Osteoblast (primary cell): ENCODE measurements at regions not wholly inside any gene's neighbourhood (a gene's known extent, or its start where the extent isn't known, plus 50 kb on each side); places are given as distances from the start of the nearest gene placed in this dataset.
"Not testable (repeated sequence)": the region's sequence is repeated elsewhere in the genome, so short reads cannot be mapped to it uniquely, and the experiment has no call there.

Experiments used
- DNase-seq: peaks from one replicate; pipeline ENCODE4 v3.0.0; 2011; ENCODE audit warnings: low spot score, mixed read lengths; ENCODE audit not compliant: insufficient read length; ENCODE audit errors: missing footprints
- H2AFZ ChIP-seq: 2 replicates; pipeline ENCODE4 v1.6.0; 2011; ENCODE audit warnings: mild to moderate bottlenecking, low read length
- H3K27ac ChIP-seq: 2 replicates; pipeline ENCODE4 v1.5.1; 2011; ENCODE audit warnings: mild to moderate bottlenecking, low read depth, low read length, moderate library complexity
- H3K27me3 ChIP-seq: 2 replicates; pipeline ENCODE4 v1.6.0; 2012; ENCODE audit warnings: mild to moderate bottlenecking, control low read depth, inconsistent platforms, low read length, moderate library complexity; ENCODE audit not compliant: insufficient read depth
- H3K36me3 ChIP-seq: 2 replicates; pipeline ENCODE4 v1.5.1; 2011; ENCODE audit warnings: mild to moderate bottlenecking, low read length, control low read depth, moderate library complexity; ENCODE audit not compliant: insufficient read depth
- H3K4me1 ChIP-seq: 2 replicates; pipeline ENCODE4 v1.5.1; 2011; ENCODE audit warnings: mild to moderate bottlenecking, low read length, control low read depth, moderate library complexity; ENCODE audit not compliant: insufficient read depth
- H3K4me2 ChIP-seq: 2 replicates; pipeline ENCODE4 v1.6.0; 2011; ENCODE audit warnings: mild to moderate bottlenecking, low read length; ENCODE audit not compliant: insufficient read depth
- H3K4me3 ChIP-seq: fragments of 200-600 bp; sonication (generic); 3 replicates; pipeline ENCODE4 v1.5.1; 2012; ENCODE audit warnings: mild to moderate bottlenecking, low read length, inconsistent platforms; ENCODE audit not compliant: insufficient read depth
- H3K79me2 ChIP-seq: 2 replicates; pipeline ENCODE4 v1.6.0; 2012; ENCODE audit warnings: mild to moderate bottlenecking, low read length, control low read depth, inconsistent platforms; ENCODE audit not compliant: insufficient read depth
- H3K9me3 ChIP-seq: 2 replicates; pipeline ENCODE4 v1.5.1; 2011; ENCODE audit warnings: low read depth, low read length, control low read depth
- H4K20me1 ChIP-seq: 2 replicates; pipeline ENCODE4 v1.6.0; 2012; ENCODE audit warnings: mild to moderate bottlenecking, low read length, control low read depth; ENCODE audit not compliant: insufficient read depth
- TF ChIP-seq, protein P1 (sequence below): IDR thresholded peaks from 2 replicates; pipeline ENCODE4 v1.5.1; 2011; ENCODE audit warnings: mild to moderate bottlenecking, low read depth, low read length, moderate library complexity; ENCODE audit errors: extremely low read depth

DNA sequence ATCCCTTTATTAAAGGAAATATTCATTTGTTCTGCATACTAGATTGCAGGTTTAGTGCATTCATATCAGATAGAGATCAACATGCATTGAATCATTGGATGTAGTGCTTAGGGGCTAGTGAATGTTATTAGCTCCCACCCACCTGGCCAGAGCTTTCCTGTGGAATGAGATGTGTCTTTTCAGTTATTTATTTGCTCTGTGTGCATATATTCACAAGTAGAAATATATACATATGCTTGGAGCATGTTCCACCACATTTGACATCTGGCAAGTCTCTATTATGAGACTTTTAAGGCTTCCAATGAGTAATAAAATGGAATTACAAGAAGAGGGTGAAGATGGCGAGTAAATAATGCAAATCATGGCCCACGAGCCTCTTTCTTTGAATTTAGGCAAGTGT is 180.0 kb upstream of the LMO3 start:
- no peaks in the 10 kb centered on the region for H3K4me1 ChIP-seq

DNA sequence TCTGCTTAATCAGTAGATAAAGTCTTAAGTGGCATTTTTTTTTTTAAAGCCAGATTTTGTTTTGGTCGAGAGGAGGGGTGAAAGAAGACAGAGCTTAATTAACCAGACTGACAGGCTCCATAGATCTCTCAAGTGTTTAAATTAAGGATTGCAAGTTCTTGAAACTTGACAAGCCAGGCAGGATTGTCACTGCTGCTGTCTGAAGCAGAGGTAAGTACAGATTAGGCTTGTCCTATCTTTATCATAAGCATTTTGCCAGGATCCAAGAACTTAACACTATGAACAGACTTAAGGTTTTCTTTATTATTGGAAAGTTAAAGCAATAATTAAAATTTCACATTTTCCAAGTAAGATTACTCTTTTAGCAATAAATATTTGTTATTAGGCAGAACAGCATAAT is 179.6 kb upstream of the LMO3 start:
- Histone ChIP-seq H3K4me1 (no peaks in the 10 kb centered on the region), H3K27me3 (no peaks in the 10 kb centered on the region), H3K79me2 (no peaks in the 10 kb centered on the region), H3K27ac (no peak overlapping the region), H4K20me1 (no peaks in the 10 kb centered on the region), H3K36me3 (no peaks in the 10 kb centered on the region), H3K4me2 (no peak overlapping the region), H2AFZ (no peak overlapping the region), H3K4me3 (no peak overlapping the region), H3K9me3 (peaks cover 2% of the 10 kb centered on the region)
- DNase-seq: no peak
- TF ChIP-seq, protein P1, sequence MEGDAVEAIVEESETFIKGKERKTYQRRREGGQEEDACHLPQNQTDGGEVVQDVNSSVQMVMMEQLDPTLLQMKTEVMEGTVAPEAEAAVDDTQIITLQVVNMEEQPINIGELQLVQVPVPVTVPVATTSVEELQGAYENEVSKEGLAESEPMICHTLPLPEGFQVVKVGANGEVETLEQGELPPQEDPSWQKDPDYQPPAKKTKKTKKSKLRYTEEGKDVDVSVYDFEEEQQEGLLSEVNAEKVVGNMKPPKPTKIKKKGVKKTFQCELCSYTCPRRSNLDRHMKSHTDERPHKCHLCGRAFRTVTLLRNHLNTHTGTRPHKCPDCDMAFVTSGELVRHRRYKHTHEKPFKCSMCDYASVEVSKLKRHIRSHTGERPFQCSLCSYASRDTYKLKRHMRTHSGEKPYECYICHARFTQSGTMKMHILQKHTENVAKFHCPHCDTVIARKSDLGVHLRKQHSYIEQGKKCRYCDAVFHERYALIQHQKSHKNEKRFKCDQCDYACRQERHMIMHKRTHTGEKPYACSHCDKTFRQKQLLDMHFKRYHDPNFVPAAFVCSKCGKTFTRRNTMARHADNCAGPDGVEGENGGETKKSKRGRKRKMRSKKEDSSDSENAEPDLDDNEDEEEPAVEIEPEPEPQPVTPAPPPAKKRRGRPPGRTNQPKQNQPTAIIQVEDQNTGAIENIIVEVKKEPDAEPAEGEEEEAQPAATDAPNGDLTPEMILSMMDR: no peak

More for the DNA sequence above, 180.0 kb upstream of the LMO3 start:
- Histone ChIP-seq H3K27ac (no peak overlapping the region), H2AFZ (no peak overlapping the region), H4K20me1 (no peaks in the 10 kb centered on the region), H3K36me3 (no peaks in the 10 kb centered on the region), H3K9me3 (peaks cover 2% of the 10 kb centered on the region), H3K4me2 (no peak overlapping the region), H3K79me2 (no peaks in the 10 kb centered on the region), H3K27me3 (no peaks in the 10 kb centered on the region), H3K4me3 (no peak overlapping the region)
- DNase-seq: no peak
- TF ChIP-seq, protein P1: no peak

DNA sequence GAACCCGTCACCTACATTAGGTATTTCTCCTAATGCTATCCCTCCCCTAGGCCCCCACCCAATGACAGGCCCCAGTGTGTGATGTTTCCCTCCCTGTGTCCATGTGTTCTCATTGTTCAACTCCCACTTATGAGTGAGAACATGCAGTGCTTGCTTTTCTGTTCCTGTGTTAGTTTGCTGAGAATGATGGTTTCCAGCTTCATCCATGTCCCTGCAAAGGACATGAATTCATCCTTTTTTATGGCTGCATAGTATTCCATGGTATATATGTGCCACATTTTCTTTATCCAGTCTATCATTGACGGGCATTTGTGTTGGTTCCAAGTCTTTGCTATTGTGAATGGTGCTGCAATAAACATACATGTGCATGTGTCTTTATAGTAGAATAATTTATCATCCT is 163.2 kb upstream of the LMO3 start:
- not testable (repeated sequence) for H4K20me1 ChIP-seq, H3K36me3 ChIP-seq, DNase-seq, H3K4me2 ChIP-seq, H2AFZ ChIP-seq, H3K4me3 ChIP-seq, H3K27ac ChIP-seq, H3K4me1 ChIP-seq, H3K9me3 ChIP-seq, H3K27me3 ChIP-seq, H3K79me2 ChIP-seq

DNA sequence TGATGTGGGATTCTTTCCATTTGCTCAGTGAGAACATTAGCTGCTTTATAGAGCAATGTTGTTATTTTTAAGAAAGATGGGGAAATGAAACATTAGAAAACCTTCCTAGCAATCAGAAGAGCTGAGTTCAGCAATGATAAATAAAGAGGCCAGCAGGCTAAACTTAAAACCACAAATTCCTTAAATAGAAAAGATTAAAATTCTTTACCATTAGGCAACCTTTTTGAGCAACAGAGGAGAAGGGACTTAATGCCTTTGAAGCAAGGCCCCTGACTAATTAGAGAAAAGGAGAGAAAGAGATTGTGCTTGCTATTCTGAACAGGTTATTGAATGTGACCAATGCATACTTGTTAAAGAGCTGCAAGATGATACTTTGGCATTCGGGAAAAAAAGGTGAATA is 160.8 kb upstream of the LMO3 start:
- H3K4me3 ChIP-seq: no peak overlapping the region
- H3K9me3 ChIP-seq: no peaks in the 10 kb centered on the region
- H4K20me1 ChIP-seq: no peaks in the 10 kb centered on the region
- TF ChIP-seq, protein P1: no peak
- no peaks in the 10 kb centered on the region for H3K4me1 ChIP-seq
- no peaks in the 10 kb centered on the region for H3K27me3 ChIP-seq
- H3K27ac ChIP-seq: no peak overlapping the region
- no peak overlapping the region for H2AFZ ChIP-seq
- no peaks in the 10 kb centered on the region for H3K79me2 ChIP-seq
- H3K4me2 ChIP-seq: no peak overlapping the region
- no peak for DNase-seq
- H3K36me3 ChIP-seq: no peaks in the 10 kb centered on the region

DNA sequence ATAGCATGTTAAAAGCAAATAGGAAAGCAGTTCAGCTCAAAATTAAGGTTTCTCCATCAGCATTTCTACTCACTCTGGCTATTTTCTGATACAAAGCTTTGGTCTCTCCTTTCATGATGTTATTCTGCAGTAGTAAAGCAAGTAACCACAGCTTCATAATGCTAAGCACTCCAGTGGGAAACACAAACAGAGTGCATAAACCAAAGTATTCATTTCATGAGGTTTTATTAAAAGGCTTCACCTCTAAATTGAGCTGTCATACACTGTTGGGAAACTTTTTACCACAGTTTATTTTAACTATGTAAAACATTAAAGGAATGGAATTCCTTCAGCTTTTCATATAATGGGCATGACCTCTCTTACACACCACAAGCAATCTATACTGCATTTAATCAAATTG is 157.9 kb upstream of the LMO3 start:
- H3K4me3 ChIP-seq: no peak overlapping the region
- no peaks in the 10 kb centered on the region for H3K79me2 ChIP-seq
- H4K20me1 ChIP-seq: no peaks in the 10 kb centered on the region
- DNase-seq: no peak
- no peaks in the 10 kb centered on the region for H3K4me1 ChIP-seq
- no peaks in the 10 kb centered on the region for H3K36me3 ChIP-seq
- H3K27ac ChIP-seq: no peak overlapping the region
- H3K27me3 ChIP-seq: no peaks in the 10 kb centered on the region
- TF ChIP-seq, protein P1: no peak
- no peak overlapping the region for H2AFZ ChIP-seq
- no peaks in the 10 kb centered on the region for H3K9me3 ChIP-seq
- H3K4me2 ChIP-seq: no peak overlapping the region
